WERI-Rb-1 (cell line): ENCODE measurements at regions not wholly inside any gene's neighbourhood (a gene's known extent, or its start where the extent isn't known, plus 50 kb on each side); places are given as distances from the start of the nearest gene placed in this dataset.

Experiments used
- DNase-seq: peaks from one replicate; pipeline ENCODE4 v3.0.0-alpha.2; 2020
- H3K27ac ChIP-seq: fragments of 250-450 bp; sonication (Bioruptor Pico); 2 replicates; pipeline ENCODE4 v1.5.1; 2020; ENCODE audit warnings: mild to moderate bottlenecking, moderate library complexity
- H3K27me3 ChIP-seq: fragments of 250-450 bp; sonication (Bioruptor Pico); 2 replicates; pipeline ENCODE4 v1.5.1; 2021; ENCODE audit warnings: mild to moderate bottlenecking, low read depth, moderate library complexity; ENCODE audit not compliant: insufficient read depth, severe bottlenecking
- H3K36me3 ChIP-seq: fragments of 250-450 bp; sonication (Bioruptor Pico); 2 replicates; pipeline ENCODE4 v1.5.1; 2020; ENCODE audit warnings: mild to moderate bottlenecking, moderate library complexity
- H3K4me3 ChIP-seq: 2 replicates; pipeline ENCODE4 v1.5.1; 2011; ENCODE audit warnings: low read depth, mild to moderate bottlenecking, control low read depth, low read length
- H3K9me3 ChIP-seq: fragments of 250-450 bp; sonication (Bioruptor Pico); 2 replicates; pipeline ENCODE4 v1.5.1; 2021; ENCODE audit warnings: mild to moderate bottlenecking, moderate library complexity; ENCODE audit not compliant: severe bottlenecking
- CTCF ChIP-seq: IDR thresholded peaks from 2 replicates; pipeline ENCODE4 v1.5.1; 2011; ENCODE audit warnings: low read depth, mild to moderate bottlenecking, control low read depth, inconsistent platforms, low read length

- no peaks in the 10 kb centered on the region for H3K36me3 ChIP-seq
- TF ChIP-seq CTCF, result no peak
- no peaks in the 10 kb centered on the region for H3K9me3 ChIP-seq
- no peak overlapping the region for H3K4me3 ChIP-seq
- no peak overlapping the region for H3K27ac ChIP-seq
- H3K27me3 ChIP-seq, result no peaks in the 10 kb centered on the region
- no peak for DNase-seq
Observed at GRCh38 chr6:139894271-139894670, 519.8 kb upstream of the CITED2 start.

GRCh38 chr6:139891471-139891870 is 517.0 kb upstream of the CITED2 start:
- no peak for TF ChIP-seq CTCF
- no peaks in the 10 kb centered on the region for H3K9me3 ChIP-seq
- H3K4me3 ChIP-seq, result no peak overlapping the region
- DNase-seq, result no peak
- no peaks in the 10 kb centered on the region for H3K36me3 ChIP-seq
- H3K27ac ChIP-seq, result no peak overlapping the region
- no peaks in the 10 kb centered on the region for H3K27me3 ChIP-seq

- no peak overlapping the region; the same call in 1 of the 2 replicates for H3K4me3 ChIP-seq
- H3K27ac ChIP-seq, result peak overlapping the region; percentile 92
- no peak for TF ChIP-seq CTCF
Observed at GRCh38 chr6:139888681-139889122, 514.3 kb upstream of the CITED2 start.

GRCh38 chr6:139887275-139887674 is 512.8 kb upstream of the CITED2 start:
- no peak for DNase-seq
- H3K36me3 ChIP-seq, result no peaks in the 10 kb centered on the region
- TF ChIP-seq CTCF, result no peak
- no peaks in the 10 kb centered on the region for H3K27me3 ChIP-seq
- no peak overlapping the region for H3K27ac ChIP-seq
- no peak overlapping the region for H3K4me3 ChIP-seq
- H3K9me3 ChIP-seq, result no peaks in the 10 kb centered on the region

More at GRCh38 chr6:139888681-139889122, 514.3 kb upstream of the CITED2 start:
- H3K9me3 ChIP-seq, result no peaks in the 10 kb centered on the region
- no peaks in the 10 kb centered on the region for H3K36me3 ChIP-seq
- no peaks in the 10 kb centered on the region for H3K27me3 ChIP-seq
- peak; percentile 78 for DNase-seq

GRCh38 chr6:139886396-139886795 is 511.9 kb upstream of the CITED2 start:
- H3K27me3 ChIP-seq, result no peaks in the 10 kb centered on the region
- H3K9me3 ChIP-seq, result no peaks in the 10 kb centered on the region
- no peaks in the 10 kb centered on the region for H3K36me3 ChIP-seq
- no peak for TF ChIP-seq CTCF
- H3K27ac ChIP-seq, result no peak overlapping the region
- H3K4me3 ChIP-seq, result no peak overlapping the region
- no peak for DNase-seq

GRCh38 chr6:139885909-139886308 is 511.5 kb upstream of the CITED2 start:
- Histone ChIP-seq H3K27ac (no peak overlapping the region), H3K4me3 (no peak overlapping the region), H3K27me3 (no peaks in the 10 kb centered on the region), H3K36me3 (no peaks in the 10 kb centered on the region), H3K9me3 (no peaks in the 10 kb centered on the region)
- no peak for TF ChIP-seq CTCF
- DNase-seq, result no peak
